Activated CD4-positive, alpha-beta T cell treated with anti-CD3 and anti-CD28 coated beads for 36 hours (primary cell): ENCODE measurements at regions not wholly inside any gene's neighbourhood (a gene's known extent, or its start where the extent isn't known, plus 50 kb on each side); places are given as distances from the start of the nearest gene placed in this dataset.

Source experiments
- ATAC-seq: fragments of 200-7000 bp; cut with Tn5 transposase; one replicate; pipeline ENCODE4 v1.10.0; 2021; ENCODE audit warnings: mild to moderate bottlenecking, moderate library complexity
- CTCF ChIA-PET: fragments of 350-600 bp; sonication (Branson Sonifier 250); formaldehyde crosslinking; loops from one replicate; lab custom pipeline; 2021; ENCODE audit warnings: antibody characterized with exemption; lab: Charles Lee
- POLR2A ChIA-PET: fragments of 350-600 bp; sonication (Branson Sonifier 250); formaldehyde crosslinking; loops from one replicate; lab custom pipeline; 2021; ENCODE audit warnings: antibody characterized with exemption, inconsistent platforms; lab: Charles Lee
- DNase-seq: peaks from one replicate; pipeline ENCODE4 v3.0.0-alpha.2; 2020
- H3K27ac Mint-ChIP-seq: one replicate; pipeline ENCODE4 v1.8.0; 2021; ENCODE audit warnings: mixed read lengths
- H3K27me3 Mint-ChIP-seq: one replicate; pipeline ENCODE4 v1.8.0; 2021; ENCODE audit warnings: mixed read lengths
- H3K36me3 Mint-ChIP-seq: one replicate; pipeline ENCODE4 v1.8.0; 2021; ENCODE audit warnings: low read depth, mixed read lengths
- H3K4me1 Mint-ChIP-seq: one replicate; pipeline ENCODE4 v1.8.0; 2021; ENCODE audit warnings: mixed read lengths
- H3K4me3 Mint-ChIP-seq: one replicate; pipeline ENCODE4 v1.8.0; 2021; ENCODE audit warnings: mild to moderate bottlenecking, moderate library complexity, mixed read lengths
- H3K9me3 Mint-ChIP-seq: one replicate; pipeline ENCODE4 v1.8.0; 2021; ENCODE audit warnings: low read depth, mixed read lengths
- intact Hi-C, 2 experiments: fragments of 100-400 bp; cut with DNase I in 1 of 2; cut with micrococcal nuclease in 1 of 2; formaldehyde crosslinking; loops; one replicate each; pipeline versions ENCODE4 v1.14.2 to v1.15.1; 2022 to 2024; cut with DNase I, micrococcal nuclease

- Mint-ChIP-seq H3K9me3 (peaks cover 3% of the 10 kb centered on the region), H3K4me1 (no peaks in the 10 kb centered on the region), H3K36me3 (no peaks in the 10 kb centered on the region), H3K27me3 (no peaks in the 10 kb centered on the region), H3K27ac (no peak overlapping the region), H3K4me3 (no peak overlapping the region)
- no peak for ATAC-seq
- intact Hi-C loops: no loop called here
- POLR2A ChIA-PET: no interaction called here
- CTCF ChIA-PET: interaction anchor here (0.6 kb wide), 1 partner anchor 101 kb away, joined by 3 read pairs; no protein-coding TSS in a partner anchor
- DNase-seq: no peak
Measured at GRCh38 chr7:52473756-52474155, 561.7 kb upstream of the POM121L12 start.

GRCh38 chr7:52472006-52472620 lies 563.3 kb upstream of the POM121L12 start:
- POLR2A ChIA-PET: no interaction called here
- Mint-ChIP-seq H3K9me3 (peaks cover 3% of the 10 kb centered on the region), H3K4me1 (no peaks in the 10 kb centered on the region), H3K27ac (no peak overlapping the region), H3K27me3 (no peaks in the 10 kb centered on the region), H3K4me3 (no peak overlapping the region), H3K36me3 (no peaks in the 10 kb centered on the region)
- ATAC-seq (no peak), DNase-seq (no peak)
- CTCF ChIA-PET: interaction anchor here (0.5 kb wide), 1 partner anchor 459 kb away, joined by 3 read pairs; no protein-coding TSS in a partner anchor
- intact Hi-C loops: no loop called here

- intact Hi-C loops: no loop called here
- no peak for DNase-seq
- H3K4me3 Mint-ChIP-seq: no peak overlapping the region
- H3K27me3 Mint-ChIP-seq: no peaks in the 10 kb centered on the region
- peaks cover 8% of the 10 kb centered on the region for H3K9me3 Mint-ChIP-seq
- H3K4me1 Mint-ChIP-seq: no peaks in the 10 kb centered on the region
- H3K36me3 Mint-ChIP-seq: no peaks in the 10 kb centered on the region
- H3K27ac Mint-ChIP-seq: no peak overlapping the region
- ChIA-PET CTCF (interaction anchor here (0.5 kb wide), 1 partner anchor 298 kb away, joined by 3 read pairs; no protein-coding TSS in a partner anchor), POLR2A (no interaction called here)
- ATAC-seq: no peak
Measured at GRCh38 chr7:52465216-52465615, 570.2 kb upstream of the POM121L12 start.

GRCh38 chr7:52463341-52463740 lies 572.1 kb upstream of the POM121L12 start:
- Mint-ChIP-seq H3K36me3 (no peaks in the 10 kb centered on the region), H3K27me3 (no peaks in the 10 kb centered on the region), H3K9me3 (peaks cover 6% of the 10 kb centered on the region), H3K27ac (no peak overlapping the region), H3K4me3 (no peak overlapping the region), H3K4me1 (no peaks in the 10 kb centered on the region)
- CTCF ChIA-PET: no interaction called here
- DNase-seq: no peak
- intact Hi-C loops: no loop called here
- POLR2A ChIA-PET: no interaction called here
- no peak for ATAC-seq

- ChIA-PET CTCF (no interaction called here), POLR2A (no interaction called here)
- no peak overlapping the region for H3K4me3 Mint-ChIP-seq
- H3K9me3 Mint-ChIP-seq: peaks cover 9% of the 10 kb centered on the region
- no peaks in the 10 kb centered on the region for H3K4me1 Mint-ChIP-seq
- ATAC-seq: no peak
- H3K27me3 Mint-ChIP-seq: no peaks in the 10 kb centered on the region
- no peaks in the 10 kb centered on the region for H3K36me3 Mint-ChIP-seq
- DNase-seq: no peak
- intact Hi-C loops: no loop called here
- no peak overlapping the region for H3K27ac Mint-ChIP-seq
Measured at GRCh38 chr7:52462474-52462873, 573.0 kb upstream of the POM121L12 start.

GRCh38 chr7:52455571-52455970 lies 579.9 kb upstream of the POM121L12 start:
- Mint-ChIP-seq H3K27ac (no peak overlapping the region), H3K36me3 (no peaks in the 10 kb centered on the region), H3K27me3 (no peaks in the 10 kb centered on the region), H3K4me3 (no peak overlapping the region), H3K9me3 (peaks cover 15% of the 10 kb centered on the region), H3K4me1 (no peaks in the 10 kb centered on the region)
- ChIA-PET CTCF (no interaction called here), POLR2A (no interaction called here)
- ATAC-seq (no peak), DNase-seq (no peak)
- intact Hi-C loops: no loop called here

GRCh38 chr7:52450816-52451215 lies 584.6 kb upstream of the POM121L12 start:
- intact Hi-C loops: no loop called here

GRCh38 chr7:52447581-52448180 lies 587.8 kb upstream of the POM121L12 start:
- CTCF ChIA-PET: no interaction called here
- H3K9me3 Mint-ChIP-seq: peaks cover 15% of the 10 kb centered on the region
- DNase-seq: no peak
- intact Hi-C loops: no loop called here
- H3K27ac Mint-ChIP-seq: no peak overlapping the region
- no peaks in the 10 kb centered on the region for H3K36me3 Mint-ChIP-seq
- no peaks in the 10 kb centered on the region for H3K27me3 Mint-ChIP-seq
- no peak for ATAC-seq
- POLR2A ChIA-PET: no interaction called here
- H3K4me3 Mint-ChIP-seq: no peak overlapping the region
- no peaks in the 10 kb centered on the region for H3K4me1 Mint-ChIP-seq

More at GRCh38 chr7:52450816-52451215, 584.6 kb upstream of the POM121L12 start:
- Mint-ChIP-seq H3K27me3 (no peaks in the 10 kb centered on the region), H3K9me3 (peaks cover 8% of the 10 kb centered on the region), H3K36me3 (no peaks in the 10 kb centered on the region), H3K4me3 (no peak overlapping the region), H3K27ac (no peak overlapping the region), H3K4me1 (no peaks in the 10 kb centered on the region)
- ATAC-seq (no peak), DNase-seq (no peak)
- CTCF ChIA-PET: no interaction called here
- POLR2A ChIA-PET: no interaction called here

GRCh38 chr7:52436278-52436677 lies 599.2 kb upstream of the POM121L12 start:
- Mint-ChIP-seq H3K9me3 (no peaks in the 10 kb centered on the region), H3K4me3 (no peak overlapping the region), H3K4me1 (no peaks in the 10 kb centered on the region), H3K27me3 (no peaks in the 10 kb centered on the region), H3K27ac (no peak overlapping the region), H3K36me3 (no peaks in the 10 kb centered on the region)
- intact Hi-C loops: no loop called here
- ATAC-seq (no peak), DNase-seq (no peak)
- ChIA-PET CTCF (no interaction called here), POLR2A (no interaction called here)

- POLR2A ChIA-PET: no interaction called here
- Mint-ChIP-seq H3K4me1 (no peaks in the 10 kb centered on the region), H3K4me3 (no peak overlapping the region), H3K27ac (no peak overlapping the region), H3K27me3 (no peaks in the 10 kb centered on the region), H3K36me3 (no peaks in the 10 kb centered on the region), H3K9me3 (peaks cover 14% of the 10 kb centered on the region)
- CTCF ChIA-PET: no interaction called here
- no peak for DNase-seq
- no peak for ATAC-seq
- intact Hi-C loops: no loop called here
Measured at GRCh38 chr7:52431082-52431815, 604.2 kb upstream of the POM121L12 start.

- Mint-ChIP-seq H3K9me3 (peaks cover 2% of the 10 kb centered on the region), H3K4me1 (no peaks in the 10 kb centered on the region), H3K36me3 (no peaks in the 10 kb centered on the region), H3K27me3 (no peaks in the 10 kb centered on the region), H3K27ac (no peak overlapping the region), H3K4me3 (no peak overlapping the region)
- no peak for DNase-seq
- intact Hi-C loops: no loop called here
- CTCF ChIA-PET: no interaction called here
- no peak for ATAC-seq
- POLR2A ChIA-PET: no interaction called here
Measured at GRCh38 chr7:52423251-52423650, 612.2 kb upstream of the POM121L12 start.

- DNase-seq (no peak), ATAC-seq (no peak)
- H3K4me1 Mint-ChIP-seq: no peaks in the 10 kb centered on the region
- ChIA-PET POLR2A (no interaction called here), CTCF (interaction anchor here (0.6 kb wide), 1 partner anchor 692 kb away, joined by 3 read pairs; no protein-coding TSS in a partner anchor)
- H3K27ac Mint-ChIP-seq: no peak overlapping the region
- intact Hi-C loops: no loop called here
- H3K9me3 Mint-ChIP-seq: peaks cover 6% of the 10 kb centered on the region
- no peaks in the 10 kb centered on the region for H3K27me3 Mint-ChIP-seq
- no peaks in the 10 kb centered on the region for H3K36me3 Mint-ChIP-seq
- no peak overlapping the region for H3K4me3 Mint-ChIP-seq
Measured at GRCh38 chr7:52413051-52413450, 622.4 kb upstream of the POM121L12 start.
